ENCODE measurements at regions not wholly inside any gene's neighbourhood (a gene's known extent, or its start where the extent isn't known, plus 50 kb on each side); places are given as distances from the start of the nearest gene placed in this dataset.
"Not testable (repeated sequence)": the region's sequence is repeated elsewhere in the genome, so short reads cannot be mapped to it uniquely, and the experiment has no call there.

DNA sequence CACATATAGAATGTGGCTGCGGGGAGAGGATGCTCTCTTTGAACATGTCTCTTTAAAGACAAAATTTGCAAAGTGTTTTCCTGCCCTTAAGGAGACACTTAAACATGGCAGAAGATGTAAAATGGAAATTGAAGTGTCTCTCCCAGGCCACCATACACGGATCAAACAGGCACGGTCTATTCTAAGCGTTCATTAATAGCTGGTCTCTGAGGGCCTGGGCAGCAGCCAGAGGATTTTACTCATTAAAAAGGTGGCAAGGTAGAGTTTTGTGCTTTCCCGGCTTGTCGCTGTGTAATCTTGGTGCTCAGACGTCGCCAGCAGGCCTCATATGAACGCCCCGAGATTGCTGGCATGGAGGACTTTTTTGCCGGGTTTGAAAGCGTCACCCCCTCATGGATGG lies 205.5 kb downstream of the EMX2 start:
- DNase-seq (ENCODE audit: low spot score) = no peak

- no peak for DNase-seq (ENCODE audit: low spot score)
Measured at GRCh38 chr10:117750616-117751015, 208.1 kb downstream of the EMX2 start.

- no peak for DNase-seq (ENCODE audit: low spot score)
Measured at GRCh38 chr10:117751259-117751658, 208.7 kb downstream of the EMX2 start.

DNA sequence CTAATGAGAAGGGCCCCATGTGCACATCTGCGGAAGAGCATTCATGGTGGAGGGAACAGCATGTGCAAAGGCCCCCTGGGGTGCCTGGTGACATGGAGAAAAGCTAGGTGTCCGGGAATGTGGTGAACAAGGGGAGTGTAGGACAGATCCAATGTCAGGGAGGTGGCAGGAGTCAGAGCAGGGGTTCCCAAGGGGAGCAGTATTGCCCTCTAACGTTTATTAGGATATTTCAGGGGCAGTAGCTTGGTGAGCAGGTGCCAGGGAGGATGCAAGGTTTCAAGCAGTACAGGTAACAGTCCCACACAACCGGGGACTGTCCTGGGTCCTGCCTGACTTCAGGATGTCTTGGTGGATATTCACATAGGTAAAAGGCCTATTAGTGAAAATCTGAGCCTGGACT lies 209.6 kb downstream of the EMX2 start:
- DNase-seq (ENCODE audit: low spot score) = no peak

- peak; percentile 19 for DNase-seq (ENCODE audit: low spot score)
Measured at GRCh38 chr10:117754770-117755658, 212.5 kb downstream of the EMX2 start.

DNA sequence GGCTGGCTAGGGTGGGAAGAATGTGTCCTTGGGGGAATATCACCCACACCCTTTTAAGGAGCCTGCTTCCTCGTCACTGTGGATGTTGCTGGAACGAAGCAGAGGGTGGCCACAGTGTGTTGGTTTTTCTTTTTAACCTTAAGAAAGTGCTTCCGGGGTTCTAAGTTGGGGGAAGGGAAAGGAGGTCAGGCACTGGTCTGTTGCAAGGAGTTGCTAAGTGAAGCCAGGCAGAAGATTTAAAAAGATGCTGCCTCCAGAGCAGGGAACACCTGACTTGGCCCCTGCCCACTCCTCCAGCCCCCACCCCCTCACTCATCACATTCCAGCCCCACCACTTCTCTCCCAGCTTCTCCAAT lies 213.1 kb downstream of the EMX2 start:
- no peak for DNase-seq (ENCODE audit: low spot score)

GRCh38 chr10:117757086-117757720 lies 214.7 kb downstream of the EMX2 start:
- DNase-seq (ENCODE audit: low spot score) = no peak

DNA sequence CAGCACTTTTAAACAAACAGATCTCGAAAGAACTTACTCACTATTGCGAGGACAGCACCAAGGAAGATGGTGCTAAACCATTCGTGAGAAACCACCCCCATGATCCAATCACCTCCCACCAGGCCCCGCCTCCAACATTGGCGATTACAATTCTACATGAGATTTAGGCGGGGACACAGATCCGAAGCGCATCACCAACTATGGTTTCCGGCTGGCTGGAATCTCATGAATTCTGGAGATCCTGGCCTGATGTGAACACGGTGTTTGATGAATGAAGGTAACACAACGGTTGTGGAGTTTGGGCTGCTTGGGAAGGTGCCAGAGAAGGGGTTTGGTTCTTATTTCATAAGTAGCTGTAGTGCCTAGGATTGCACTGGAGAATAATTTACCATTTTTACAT lies 216.7 kb downstream of the EMX2 start:
- DNase-seq (ENCODE audit: low spot score) = no peak

DNA sequence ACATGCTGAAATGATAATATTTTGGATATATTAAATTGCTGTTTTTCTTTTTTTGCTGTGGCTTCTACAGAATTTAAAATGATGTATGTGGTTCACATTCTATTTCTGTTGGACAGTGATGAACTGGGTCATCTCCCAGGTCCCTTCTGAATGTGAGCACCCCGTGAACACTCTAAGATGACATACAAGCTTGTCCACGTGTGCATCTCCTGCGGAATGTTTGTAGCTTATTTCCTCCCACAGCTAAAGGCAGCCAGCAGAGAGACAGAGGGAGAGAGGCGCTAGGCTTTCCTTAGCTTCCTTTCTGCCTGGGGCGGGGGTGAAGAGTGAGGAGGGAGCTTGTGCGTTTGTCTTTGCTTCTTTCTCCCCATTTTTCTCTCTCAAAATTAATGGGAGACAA lies 219.1 kb downstream of the EMX2 start:
- DNase-seq (ENCODE audit: low spot score) = no peak

- DNase-seq (ENCODE audit: low spot score) = no peak
Measured at GRCh38 chr10:117762126-117762818, 219.7 kb downstream of the EMX2 start.

DNA sequence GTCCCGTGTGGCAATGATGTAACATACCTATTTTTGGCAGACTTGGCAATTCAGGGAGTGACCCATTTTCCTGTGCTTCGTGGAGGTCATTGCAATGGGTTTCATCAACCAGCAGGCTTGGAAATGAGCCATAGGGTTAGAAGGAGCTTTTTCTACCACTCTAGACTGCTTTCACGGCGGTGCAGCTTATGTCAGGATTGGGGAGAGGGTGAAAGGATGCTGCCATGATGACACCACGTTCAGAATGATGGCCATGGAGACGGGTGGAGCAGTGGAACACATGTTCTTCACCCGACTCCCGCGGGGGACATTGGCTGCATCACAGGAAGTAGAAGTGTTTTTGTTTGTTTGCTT lies 220.2 kb downstream of the EMX2 start:
- no peak for DNase-seq (ENCODE audit: low spot score)

DNA sequence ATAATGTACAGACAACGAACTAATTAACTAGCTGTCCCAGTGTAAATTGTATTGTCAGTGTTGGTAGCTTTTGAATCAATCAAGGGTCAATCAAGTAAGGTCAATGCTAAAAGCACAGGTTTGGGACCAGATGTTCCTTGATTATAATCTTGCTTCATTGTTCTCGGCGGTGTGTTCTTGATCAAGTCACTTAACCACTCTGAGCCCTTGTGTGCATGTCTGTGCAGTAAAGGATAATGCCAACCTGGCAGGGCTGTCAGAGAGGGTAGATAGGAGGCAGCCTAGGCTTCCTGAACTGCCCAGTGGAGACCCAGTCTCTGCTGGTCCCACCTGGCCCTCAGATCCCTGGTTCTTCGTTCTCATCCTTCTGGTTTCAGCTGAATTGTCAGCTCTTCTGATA lies 221.0 kb downstream of the EMX2 start:
- DNase-seq (ENCODE audit: low spot score) = no peak

DNA sequence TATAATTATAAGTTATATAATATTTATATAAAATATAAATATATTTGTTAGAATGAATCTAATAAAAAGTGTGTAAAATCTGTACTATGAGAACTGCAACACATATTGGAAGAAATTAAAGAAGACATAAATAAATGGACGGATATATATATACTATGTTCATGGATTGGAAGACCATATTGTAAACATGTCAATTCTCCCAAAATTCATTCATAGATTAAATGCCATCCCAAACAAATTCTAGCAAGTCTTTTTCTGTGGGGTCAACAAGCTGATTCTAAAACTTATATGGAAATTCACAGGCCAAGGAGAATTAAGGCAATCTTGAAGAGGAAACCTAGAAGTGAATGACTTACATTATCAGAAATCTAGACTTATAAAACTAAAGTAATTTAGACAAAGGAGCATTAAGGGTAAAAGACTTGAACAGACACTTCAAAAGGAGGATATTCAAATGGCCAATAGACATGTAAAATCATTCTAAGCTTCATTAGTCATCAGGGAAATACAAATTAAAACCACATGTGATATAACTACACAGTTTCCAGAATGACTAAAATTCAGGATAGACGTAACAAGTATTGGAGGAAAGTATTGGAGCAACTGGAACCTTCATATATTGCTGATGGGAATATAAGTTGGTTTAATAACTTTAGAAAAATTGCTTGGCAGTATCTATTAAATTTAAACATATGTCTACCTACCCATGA lies 225.9 kb downstream of the EMX2 start:
- no peak for DNase-seq (ENCODE audit: low spot score)

DNA sequence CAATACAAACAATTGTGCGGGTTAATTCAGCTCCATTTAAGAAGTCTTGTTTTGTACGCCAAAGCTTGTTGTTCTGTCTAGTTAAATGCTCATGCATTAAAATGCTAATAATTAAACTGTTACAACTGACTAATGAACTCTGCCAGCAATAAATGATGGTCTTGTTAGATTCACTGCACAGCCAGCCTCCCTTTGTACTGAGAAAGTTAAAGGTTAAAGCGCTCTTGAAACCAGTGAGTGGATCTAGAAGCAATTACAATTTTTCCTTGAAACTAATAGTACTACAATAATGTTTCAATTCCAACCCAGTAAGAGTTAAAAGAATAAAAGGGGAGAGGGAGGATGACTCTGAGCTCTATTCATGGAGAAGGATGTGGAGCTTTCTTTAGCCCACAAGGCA lies 233.0 kb downstream of the EMX2 start:
- DNase-seq (ENCODE audit: low spot score) = no peak

DNA sequence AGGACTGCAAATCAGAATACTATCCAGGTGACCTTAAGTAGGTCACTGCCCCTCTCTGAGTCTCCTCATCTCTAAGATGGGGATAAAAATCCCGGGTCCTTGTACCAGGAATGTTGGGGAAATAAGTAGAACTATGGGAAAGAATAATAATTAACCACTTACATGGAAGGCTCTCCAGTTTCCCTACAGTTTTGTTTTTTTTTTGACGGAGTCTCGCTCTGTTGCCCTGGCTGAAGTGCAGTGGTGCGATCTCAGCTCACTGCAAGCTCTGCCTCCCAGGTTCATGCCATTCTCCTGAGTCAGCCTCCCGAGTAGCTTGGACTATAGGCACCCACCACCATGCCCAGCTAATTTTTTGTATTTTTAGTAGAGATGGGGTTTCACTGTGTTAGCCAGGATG lies 234.7 kb downstream of the EMX2 start:
- DNase-seq (ENCODE audit: low spot score) = not testable (repeated sequence)

- DNase-seq (ENCODE audit: low spot score) = no peak
Measured at GRCh38 chr10:117778241-117778640, 235.7 kb downstream of the EMX2 start.

DNA sequence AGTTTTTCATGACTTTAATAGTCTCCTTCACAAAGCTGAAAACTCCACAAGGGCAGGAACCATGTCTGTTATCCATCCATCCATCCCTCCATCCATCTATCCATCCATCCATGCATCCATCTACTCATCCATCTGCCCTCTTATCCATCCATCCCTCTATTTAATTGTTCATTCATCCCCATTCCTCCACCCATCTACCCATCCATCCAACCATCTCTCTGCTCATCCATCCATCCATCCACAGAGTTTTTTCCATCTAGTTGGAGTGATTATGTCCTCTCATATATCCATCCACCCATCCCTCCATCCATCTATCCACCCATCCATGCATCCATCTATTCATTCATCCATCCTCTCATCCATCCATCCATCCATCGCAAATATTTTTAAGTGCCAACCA lies 237.9 kb downstream of the EMX2 start:
- no peak for DNase-seq (ENCODE audit: low spot score)

DNA sequence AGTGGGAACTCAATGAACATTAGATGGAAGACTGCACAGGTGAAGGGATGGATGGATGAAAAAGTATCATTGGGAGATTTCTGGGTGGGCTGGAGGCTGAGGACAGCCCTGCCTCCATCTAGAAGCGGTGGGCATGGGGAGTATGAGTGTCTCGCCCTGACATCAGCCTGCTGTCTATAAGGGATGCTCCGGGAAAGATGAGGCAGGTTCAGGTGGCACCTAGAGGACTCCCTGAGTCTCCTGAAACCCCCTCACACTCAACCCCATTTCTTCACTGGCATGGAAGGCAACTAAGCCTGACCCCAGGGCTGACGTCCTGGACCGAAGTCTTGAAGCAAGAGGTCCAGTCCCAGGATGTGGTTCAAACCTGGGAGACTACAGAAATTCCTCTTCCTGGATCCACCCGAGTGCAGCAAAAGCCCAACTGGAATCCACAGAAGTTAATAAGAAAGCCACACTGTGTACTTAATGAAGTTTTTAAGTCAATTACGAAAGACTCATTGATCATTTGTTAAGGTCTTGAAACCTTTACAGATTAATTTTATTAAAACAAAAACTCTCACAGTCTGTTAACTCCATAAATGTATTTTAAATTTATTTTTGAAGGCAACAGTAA lies 238.8 kb downstream of the EMX2 start:
- DNase-seq (ENCODE audit: low spot score) = no peak

DNA sequence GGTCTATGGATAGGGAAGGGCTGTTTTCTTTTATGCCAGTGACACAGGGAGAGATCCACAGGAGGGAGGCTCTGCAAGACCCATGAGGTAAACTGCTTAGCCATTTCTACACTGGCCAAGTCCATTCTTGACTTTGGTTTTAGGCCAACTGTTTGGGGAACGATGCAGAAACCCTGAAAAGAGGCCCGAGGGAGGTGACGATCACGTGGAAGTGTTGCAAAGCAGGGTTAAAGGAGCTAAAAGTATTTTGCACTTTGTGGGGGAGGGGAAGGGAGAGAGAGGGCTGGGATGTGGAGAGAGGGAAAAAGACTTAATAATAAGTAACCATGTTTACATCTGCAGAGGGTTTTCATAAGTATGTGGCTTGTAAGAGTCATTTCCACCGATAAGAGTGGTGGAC lies 239.7 kb downstream of the EMX2 start:
- no peak for DNase-seq (ENCODE audit: low spot score)

DNA sequence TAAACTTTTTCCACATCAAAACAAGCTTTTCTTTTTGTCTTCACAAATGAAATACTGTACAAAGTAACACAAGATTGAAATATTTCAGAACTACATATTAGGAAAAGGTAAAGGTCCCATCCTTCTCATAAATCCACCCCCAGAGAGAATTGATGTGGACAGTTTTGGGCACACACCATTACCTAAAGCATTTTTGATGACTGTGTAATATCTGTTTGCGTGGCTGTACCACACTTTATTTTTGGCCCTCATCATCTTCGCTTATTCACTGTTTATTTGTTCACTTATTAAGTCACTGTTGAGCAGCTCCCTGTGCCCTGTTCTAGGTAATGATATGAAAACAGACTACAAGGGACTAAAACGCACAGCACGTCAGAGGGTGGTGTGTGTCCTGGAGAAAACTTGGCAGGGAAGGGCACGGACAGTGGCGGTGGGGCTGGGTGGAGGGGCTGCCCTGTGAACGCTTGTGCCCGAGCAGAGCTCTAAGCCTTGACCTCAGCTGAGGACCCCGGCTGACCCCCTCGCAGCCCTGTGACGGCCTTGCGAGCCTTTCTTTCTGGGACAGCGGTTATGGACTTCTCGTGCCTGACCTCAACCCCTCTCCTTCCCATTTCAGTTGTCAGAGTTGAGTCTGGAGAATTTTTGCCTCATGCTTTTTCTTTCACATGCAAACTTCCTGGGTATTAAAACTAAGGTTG lies 241.3 kb downstream of the EMX2 start:
- DNase-seq (ENCODE audit: low spot score) = no peak

- peak; percentile 44 for DNase-seq (ENCODE audit: low spot score)
Measured at GRCh38 chr10:117784776-117785175, 242.2 kb downstream of the EMX2 start.

DNA sequence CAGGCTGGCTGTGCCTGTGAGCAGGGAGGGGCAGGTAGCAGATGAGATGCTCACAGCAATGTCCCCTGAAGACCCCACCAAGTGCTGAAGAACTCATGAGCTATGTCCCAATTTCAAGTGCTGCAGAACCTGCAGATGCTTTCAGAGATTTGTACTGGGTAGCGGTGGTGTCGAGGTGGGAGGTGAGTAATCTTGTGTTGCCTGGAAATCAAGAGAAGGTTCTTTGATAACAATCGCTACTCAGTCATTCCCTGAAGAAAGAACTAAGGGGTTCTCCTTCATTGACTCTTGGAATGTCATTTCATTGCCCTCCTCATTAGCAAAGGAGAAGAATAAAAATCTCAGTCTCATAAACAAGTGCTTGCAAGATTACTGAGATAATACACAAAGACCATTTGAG lies 246.4 kb downstream of the EMX2 start:
- no peak for DNase-seq (ENCODE audit: low spot score)
